ENCODE measurements at regions not wholly inside any gene's neighbourhood (a gene's known extent, or its start where the extent isn't known, plus 50 kb on each side); places are given as distances from the start of the nearest gene placed in this dataset.
"Not testable (repeated sequence)": the region's sequence is repeated elsewhere in the genome, so short reads cannot be mapped to it uniquely, and the experiment has no call there.

- not testable (repeated sequence) for DNase-seq
Observed at GRCh38 chr14:34381304-34381703, 80.7 kb downstream of the SPTSSA start.

DNA sequence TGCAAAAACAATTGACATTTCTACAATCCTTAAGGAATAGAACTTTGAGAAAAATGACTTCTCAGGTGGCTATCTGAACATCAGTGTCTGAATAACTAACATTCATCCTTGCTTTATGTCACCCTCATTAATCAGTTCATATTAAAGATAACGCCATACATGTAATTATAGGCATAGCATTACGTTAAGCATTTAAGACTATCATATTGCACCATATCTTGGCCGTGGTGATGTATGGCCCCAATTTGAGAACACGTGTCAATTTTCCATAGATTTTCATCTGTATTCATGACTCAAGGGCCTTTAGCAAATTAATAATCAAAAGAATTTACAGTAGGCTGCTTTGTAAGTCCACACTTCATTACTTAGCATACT lies 81.6 kb downstream of the SPTSSA start:
- no peak for DNase-seq

- DNase-seq: no peak
Observed at GRCh38 chr14:34379816-34380470, 82.1 kb downstream of the SPTSSA start.

DNA sequence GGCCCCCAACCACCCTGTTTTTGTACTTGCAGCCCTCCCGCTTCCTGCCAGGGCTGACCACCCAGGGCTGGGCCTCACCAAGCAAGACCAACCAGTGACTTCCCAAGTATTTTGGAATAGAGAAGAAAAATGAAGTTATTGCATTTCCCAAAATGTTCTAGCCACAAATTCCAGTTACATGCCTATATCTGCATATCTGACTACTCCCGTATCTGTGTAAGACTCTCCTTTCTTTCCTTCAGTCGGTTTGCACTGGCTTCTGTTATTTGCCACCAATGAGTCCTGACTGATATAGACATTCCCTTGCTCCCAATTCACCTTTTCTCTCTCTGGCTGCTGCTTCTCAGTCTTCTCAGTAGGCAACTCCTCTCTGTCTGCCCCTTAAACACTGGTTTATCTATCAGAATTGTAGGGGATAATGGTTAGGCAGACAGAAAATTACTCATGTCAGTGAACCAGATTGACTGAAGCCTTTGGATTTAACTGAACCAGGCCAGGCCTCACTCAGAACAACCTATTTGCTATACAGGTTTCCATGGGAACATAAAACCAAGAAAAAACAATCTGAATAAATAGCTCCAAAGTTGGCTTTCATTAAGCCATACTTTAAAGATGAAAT lies 85.3 kb downstream of the SPTSSA start:
- DNase-seq: no peak

GRCh38 chr14:34374998-34375740 lies 86.9 kb downstream of the SPTSSA start:
- DNase-seq: no peak

GRCh38 chr14:34373191-34373590 lies 88.8 kb downstream of the SPTSSA start:
- DNase-seq: no peak

- no peak for DNase-seq
Observed at GRCh38 chr14:34372786-34373185, 89.3 kb downstream of the SPTSSA start.

DNA sequence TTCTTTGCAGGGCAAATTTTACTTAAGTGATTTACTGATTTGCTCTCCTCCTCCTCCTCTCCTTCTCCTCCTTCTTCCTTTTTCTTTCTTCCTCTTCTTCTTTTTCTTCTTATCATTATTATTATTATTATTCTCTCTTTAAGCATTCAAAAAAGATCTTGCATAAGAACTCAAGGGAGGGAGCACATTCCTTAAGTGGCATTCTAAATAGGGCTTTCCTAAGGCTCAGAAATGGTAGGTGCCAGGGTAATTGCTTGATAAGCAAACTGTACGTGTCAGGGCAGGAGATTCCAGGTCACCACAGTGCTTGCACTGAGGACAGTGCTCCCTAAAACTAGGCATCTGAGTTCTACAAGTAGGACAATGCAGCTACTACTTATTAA lies 92.4 kb downstream of the SPTSSA start:
- no peak for DNase-seq

- no peak for DNase-seq
Observed at GRCh38 chr14:34368971-34369647, 92.9 kb downstream of the SPTSSA start.

- DNase-seq: no peak
Observed at GRCh38 chr14:34368115-34368970, 93.7 kb downstream of the SPTSSA start.

DNA sequence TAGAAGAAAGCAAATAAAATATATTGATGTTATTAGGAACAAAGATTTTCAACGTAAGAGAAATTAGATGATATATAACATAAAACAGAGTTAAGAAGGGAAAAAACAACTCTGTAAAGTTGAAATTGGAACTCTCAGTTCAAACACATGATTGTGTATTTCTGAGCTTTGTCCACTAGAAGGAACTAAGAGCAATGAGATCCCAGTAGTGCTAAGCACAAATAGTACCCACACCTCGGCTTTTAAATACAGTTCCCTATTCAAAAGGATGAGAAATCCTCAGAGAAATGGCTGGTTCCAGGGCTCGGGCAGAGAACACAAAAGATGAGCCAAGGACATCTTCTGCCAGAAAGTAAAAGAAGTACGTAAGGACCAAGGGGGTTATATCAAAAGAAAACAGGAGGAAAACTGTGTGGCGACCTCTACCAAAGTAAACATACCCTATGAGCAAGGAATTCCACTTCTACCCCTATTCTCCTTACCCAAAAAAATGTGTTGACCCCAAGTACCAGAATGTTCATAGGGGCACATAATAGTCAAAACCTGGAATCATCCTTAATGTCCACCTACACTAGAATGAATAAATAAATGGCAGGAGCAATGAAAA lies 96.6 kb downstream of the SPTSSA start:
- DNase-seq: no peak

- no peak for DNase-seq
Observed at GRCh38 chr14:34364201-34364600, 97.8 kb downstream of the SPTSSA start.

- DNase-seq: no peak
Observed at GRCh38 chr14:34363733-34364134, 98.3 kb downstream of the SPTSSA start.

- no peak for DNase-seq
Observed at GRCh38 chr14:34362641-34363251, 99.3 kb downstream of the SPTSSA start.

DNA sequence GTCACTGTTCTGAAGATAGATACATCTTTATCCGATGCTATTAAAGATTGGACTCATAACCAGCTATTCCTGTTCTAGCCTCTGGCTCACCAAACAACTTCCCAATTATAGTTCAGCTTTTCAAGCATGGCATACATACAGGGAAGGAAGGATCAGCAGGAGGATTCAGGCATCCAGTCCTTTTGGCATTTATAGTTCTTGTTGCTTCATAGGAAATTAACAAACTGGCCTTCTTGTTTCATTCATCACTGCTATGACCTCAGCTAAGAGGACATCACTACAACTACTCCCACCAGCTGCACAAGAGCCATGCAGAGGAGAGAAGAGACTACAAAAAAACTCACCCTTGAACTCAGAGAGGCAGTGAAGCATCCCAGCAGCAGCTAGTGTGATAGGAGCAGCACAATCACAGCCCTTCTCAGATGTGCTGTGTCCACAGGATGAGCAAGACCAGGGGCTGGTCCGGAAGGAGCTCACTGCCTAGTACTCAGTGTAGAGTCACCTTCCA lies 100.5 kb downstream of the SPTSSA start:
- DNase-seq: no peak

DNA sequence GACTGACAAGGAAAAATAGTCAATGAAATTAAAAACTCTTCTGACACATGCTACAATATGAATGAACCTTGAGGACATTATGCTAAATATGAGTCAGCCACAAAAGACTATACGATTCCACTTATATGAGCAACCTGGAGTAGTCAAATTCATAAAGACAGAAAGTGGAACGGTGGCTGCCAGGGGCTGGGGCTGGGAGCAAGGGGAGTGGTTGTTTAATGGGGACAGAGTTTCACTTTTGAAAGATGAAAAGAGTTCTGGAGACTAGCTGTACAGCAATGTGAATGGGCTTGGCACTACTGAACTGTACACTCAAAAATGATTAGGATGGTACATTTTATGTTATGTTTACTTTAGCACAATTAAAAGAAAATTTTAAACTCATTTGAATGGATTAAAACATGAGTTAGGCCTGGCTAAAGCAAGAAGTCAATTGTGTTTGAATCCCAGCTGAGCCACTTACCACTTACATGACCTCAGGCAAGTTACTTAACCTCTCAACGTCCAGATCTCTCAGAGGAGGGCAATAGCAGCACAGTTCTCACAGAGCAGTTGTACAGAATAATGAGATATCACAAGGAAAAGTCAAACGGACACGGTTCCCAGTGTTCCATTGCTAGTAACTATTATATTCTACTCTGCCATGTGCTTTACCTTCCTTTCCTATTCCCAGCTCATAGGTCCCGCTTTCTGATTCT lies 102.5 kb downstream of the SPTSSA start:
- DNase-seq: no peak

DNA sequence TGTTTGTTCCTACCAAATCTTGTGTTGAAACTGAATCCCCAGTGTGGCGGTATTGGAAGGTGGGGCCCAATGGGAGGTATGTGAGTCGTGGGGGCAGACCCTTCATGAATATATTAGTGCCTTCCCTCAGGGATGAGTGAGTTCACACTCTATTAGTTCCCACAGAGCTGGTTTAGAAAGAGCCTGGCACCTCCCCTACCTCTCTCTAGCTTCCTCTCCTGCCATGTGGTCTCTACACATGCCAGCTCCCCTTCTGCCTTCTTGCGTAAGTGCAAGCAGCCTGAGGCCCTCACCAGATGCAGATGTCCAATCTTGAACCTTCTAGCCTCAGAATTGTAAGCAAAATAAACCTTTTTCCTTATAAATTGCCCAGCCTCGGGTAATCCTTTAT lies 105.8 kb downstream of the SPTSSA start:
- no peak for DNase-seq

- DNase-seq: no peak
Observed at GRCh38 chr14:34355584-34356263, 106.3 kb downstream of the SPTSSA start.

DNA sequence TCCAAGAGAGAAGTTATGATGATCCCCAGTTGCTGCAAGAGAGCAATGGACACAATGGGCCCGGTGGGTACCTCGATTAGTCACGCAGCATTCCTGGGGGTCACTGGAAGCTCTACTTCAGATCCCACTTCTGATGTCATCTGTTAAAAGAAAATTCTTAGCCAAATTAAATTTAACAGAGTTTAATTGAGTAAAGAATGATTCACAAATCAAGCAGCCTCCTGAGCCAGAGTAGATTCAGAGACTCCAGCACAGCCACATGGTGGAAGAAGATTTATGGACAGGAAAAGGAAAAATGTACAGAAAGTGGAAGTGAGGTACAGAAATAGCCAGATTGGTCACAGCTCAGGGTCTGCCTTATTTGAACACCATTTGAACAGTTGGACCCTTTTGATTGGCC lies 107.5 kb downstream of the SPTSSA start:
- no peak for DNase-seq

- no peak for DNase-seq
Observed at GRCh38 chr14:34350903-34351302, 111.1 kb downstream of the SPTSSA start.

All from stimulated activated naive CD4-positive, alpha-beta T cell (primary cell).